ENCODE measurements at regions not wholly inside any gene's neighbourhood (a gene's known extent, or its start where the extent isn't known, plus 50 kb on each side); places are given as distances from the start of the nearest gene placed in this dataset.

DNA sequence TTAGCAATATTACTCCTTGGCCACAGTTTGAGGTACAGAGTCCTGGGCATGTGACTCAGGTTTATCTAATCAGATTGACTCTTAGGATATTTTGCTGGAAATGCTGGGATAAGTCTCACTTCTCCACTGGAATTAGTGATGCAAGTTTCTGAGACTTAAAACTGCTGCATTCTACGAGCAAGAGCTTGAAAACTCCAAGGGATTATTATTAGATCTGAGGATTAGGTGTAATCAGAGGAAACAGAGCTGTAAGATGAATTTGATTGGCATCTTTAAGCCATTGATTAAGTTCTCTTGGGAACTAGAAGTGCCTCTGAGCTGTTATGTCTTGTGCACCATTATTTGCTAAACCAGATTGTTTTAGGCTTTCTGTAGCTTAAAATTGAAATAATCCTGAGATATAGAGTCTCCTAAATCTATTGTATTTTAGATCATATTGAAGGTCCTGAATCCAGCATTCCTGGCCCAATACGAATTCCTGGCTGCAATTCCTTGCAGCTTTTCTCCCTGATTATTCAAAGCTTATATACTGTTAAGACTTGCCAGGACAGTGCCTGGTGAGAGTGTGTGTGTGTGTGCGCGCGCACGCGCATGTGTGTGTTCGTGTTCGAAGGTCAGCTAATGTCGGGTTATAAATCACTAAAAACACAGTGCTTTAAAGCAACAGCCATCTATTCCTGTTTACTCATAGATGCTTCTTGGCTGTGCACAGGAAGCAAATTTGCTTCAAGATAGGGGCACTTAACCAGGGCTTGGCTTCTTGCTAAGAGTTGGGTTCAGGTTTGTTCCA lies 735.1 kb downstream of the STIM2 start:
- TF ChIP-seq POLR2AphosphoS5 (IDR thresholded peaks at IDR 0.05) (no peak), EP300 (IDR thresholded peaks at IDR 0.05) (no peak), CTCF (IDR thresholded peaks at IDR 0.05) (no peak), POLR2A (IDR thresholded peaks at IDR 0.05) (no peak)
